Stimulated activated CD4-positive, alpha-beta T cell treated with anti-CD3 and anti-CD28 coated beads, Interleukin-12 subunit alpha, Interleukin-12 subunit beta, amount 100 ng/mL, for 24 hours (primary cell): ENCODE measurements at regions not wholly inside any gene's neighbourhood (a gene's known extent, or its start where the extent isn't known, plus 50 kb on each side); places are given as distances from the start of the nearest gene placed in this dataset.
"Not testable (repeated sequence)": the region's sequence is repeated elsewhere in the genome, so short reads cannot be mapped to it uniquely, and the experiment has no call there.

Experiments used
- DNase-seq, 2 experiments: peaks; one replicate each; pipeline ENCODE4 v3.0.0-alpha.2; 2020; ENCODE audit warnings: low read depth in 2 of 2

DNA sequence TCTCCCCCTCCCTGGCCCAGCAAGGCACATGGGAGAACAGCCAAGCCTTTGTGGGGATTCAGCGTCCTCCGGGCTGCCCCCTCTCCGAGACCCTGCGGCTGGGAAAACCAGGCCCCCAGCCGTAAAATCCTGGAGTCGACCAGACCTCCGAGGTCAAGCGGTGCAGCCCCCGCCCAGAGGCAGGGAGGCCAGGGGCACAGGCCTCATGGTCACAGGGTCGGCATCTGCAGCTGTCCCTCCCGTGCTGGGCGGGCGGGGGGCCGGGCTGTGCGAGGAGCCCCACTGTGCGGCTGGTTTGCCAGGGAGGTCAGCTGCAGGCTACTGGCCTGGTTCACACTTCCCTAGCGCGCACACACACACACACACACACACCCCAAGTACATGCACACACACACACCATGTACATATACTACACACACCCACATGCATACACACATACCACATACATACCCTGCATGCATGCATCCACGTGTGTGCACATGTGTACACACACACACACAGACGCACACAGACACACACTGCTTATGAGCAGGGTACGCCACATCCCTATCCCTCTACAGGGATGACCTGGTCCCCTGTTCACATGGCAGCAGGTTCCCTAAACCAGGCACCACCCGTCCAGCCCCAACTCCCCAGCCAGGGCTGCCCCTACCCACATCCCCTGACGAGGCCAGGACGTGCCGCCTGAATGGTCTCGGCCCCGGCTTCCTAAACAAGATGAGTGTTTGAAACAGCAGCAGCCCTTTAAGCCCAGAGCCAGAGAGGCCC is 108.9 kb upstream of the CIBAR2 start:
- DNase-seq = no peak

DNA sequence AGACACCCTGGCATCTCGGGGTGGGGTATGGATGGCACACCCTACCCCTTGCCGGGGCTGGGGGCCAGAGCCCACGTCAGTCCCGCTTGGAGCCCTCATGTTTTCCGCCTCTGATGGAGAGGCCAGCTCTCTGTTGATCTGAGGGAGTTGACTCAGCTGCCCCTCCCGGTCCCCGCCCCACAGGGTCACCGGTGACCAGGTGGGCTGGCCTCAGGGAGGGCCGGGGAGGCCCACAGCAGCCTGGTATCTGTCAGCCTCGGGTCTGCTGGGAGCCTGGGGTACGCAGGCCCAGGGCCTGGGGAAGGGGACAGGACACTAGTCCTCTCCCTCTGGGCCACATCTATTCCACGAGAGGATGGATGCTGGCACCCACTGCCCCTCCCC is 109.5 kb upstream of the CIBAR2 start:
- DNase-seq = no peak

DNA sequence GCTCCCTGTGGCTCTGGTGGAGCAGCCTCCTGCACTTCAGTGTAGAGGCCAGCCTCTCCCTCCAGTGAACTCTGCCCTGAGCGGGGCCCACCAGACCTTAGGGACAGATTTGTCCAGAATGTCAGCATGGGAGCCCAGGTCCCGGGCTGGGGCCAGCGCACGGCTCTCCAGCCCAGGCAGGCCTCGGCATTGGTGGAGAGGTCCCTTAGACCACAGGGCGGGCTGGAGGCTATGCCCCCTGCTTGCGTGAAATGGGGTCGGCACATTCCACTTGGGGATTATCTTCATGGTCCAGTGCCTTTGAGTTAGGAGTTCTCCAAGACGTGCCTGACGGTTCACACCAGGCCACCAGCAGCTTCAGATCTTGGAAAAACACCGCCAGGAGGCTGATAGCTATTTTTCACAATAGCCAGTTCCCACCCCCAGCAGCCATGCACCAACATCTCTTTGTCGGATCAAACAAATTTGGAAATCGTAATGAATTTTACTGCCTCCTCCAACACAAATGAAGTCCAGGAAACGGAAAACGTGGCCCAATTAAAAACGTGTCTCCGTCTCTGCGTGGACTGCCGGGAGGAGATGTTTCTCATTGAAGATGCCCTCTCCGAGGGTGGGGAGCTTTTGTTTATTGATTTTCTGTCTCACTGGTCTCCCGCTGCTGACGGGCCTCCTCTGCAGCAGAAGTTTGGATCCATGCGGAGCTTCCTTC is 110.0 kb upstream of the CIBAR2 start:
- no peak for DNase-seq

DNA sequence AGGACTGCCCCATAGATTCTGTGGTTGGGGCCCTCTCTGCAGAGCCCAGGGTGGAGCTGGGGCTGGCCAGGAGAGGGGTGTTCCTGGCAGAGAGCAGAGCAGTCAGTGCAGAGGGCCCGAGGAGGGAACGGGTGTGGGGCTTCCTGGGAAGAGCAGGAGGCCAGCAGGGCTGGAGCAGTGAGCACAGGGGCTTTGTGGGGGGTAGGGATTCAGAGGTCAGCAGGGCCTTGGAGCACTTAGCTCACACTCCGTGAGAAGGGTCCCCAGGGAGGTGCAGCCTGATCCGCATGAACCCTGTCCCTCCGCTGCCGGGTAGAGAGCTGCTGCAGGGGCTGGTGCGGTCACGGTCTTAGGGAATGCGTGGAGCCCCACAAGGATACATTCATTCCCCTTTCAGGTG is 113.0 kb upstream of the CIBAR2 start:
- no peak for DNase-seq

DNA sequence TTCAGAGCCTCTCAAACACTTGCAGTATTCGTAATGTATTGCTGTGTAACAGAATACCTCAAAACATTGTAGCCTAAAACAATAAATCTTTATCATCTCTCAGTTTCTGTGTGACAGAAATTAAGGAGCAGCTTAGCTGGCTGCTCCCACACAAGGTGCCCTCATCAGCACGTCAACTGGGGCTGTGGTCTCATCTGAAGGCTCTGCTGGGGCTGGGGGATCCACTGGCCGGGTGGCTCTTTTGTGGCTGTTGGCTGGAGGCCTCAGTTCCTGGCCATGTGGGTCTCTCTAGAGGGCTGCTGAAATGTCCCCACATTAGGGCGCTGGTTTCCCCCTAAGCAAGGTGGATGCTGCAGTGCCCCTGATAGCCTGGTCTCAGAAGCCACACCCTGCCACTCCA is 113.4 kb upstream of the CIBAR2 start:
- DNase-seq = no peak

DNA sequence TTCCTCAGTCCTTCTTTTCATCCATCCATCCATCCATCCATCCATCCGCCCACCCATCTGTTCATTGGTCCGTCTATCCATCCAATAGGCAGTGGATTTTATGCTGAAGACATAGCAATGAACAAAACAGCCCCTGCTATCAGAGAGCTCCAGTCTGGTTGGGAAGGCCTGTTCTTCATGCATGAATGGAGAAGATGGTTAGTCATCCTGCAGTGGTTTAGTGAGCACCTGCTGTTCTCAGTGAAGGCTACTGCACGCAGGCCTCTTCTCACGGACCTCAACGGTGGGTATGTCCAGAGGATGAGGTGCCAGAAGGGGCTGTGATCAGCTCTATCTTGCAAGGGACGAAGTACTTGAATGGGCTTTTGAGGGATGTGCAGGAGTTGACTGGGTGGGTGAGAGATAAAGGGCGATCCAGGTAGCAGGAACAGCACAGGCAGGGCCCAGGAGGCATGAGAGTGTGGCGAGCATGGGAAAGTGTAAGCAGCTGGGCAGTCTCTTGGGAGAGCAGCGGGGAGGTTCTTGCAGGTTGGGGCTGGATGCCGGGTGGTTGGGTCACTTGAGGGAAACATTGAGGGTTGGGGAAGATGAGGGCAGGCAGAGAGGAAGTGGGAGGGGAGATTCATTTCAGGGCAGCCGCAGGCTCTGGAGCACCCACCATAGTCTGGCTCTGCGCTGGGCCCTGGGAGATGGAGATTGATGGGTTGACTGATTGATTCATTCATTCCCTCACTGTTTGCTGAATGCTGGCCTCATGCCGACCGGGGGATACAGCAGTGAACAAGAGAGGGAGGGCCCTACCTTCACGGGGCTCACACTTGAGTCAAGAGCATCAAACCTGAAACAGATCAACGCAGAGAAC is 115.0 kb upstream of the CIBAR2 start:
- no peak for DNase-seq

DNA sequence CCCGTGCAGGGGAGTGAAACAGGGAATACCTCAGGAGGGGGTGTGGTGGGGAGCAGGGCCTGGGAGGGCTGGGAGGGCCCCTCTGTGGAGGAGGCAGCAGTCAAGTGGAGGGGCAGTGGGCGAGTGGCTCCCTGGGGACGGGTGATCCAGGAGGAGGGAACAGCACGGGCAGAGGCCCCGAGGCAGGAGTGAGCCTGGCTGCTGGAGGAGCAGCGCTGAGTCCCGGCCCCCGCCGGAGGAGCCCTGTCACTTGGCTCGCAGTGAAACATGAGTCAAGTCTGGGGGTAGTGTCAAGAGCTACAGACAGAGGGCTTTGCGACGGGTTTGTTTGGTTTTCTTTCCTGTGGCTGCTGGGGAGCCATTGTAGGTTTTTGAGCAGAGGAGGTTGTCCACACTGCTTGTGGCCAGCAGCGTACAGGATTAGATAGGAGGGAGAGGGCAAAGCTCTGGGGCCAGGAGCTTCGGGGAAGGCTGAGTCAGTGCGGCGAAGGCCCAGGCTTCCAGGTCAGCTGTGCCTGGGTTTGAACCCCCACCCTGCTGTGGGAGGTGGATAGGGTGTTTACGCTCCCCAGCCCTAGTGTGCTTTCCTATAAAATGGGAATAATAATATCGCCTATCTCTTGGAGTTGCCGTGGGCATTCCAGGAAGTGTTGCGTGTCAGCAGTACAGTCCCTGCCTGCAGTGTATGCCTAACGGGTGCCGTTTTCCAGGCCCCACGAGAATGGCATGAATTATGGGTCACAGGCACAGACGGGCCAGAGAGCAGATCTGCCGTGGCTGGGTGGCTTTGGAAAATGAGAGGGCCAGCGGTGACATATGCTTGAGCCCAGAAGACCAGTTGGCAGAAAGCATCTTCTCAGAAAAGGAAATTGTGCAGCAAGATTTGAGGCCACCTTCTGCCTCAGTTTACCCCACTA is 115.9 kb upstream of the CIBAR2 start:
- no peak for DNase-seq

DNA sequence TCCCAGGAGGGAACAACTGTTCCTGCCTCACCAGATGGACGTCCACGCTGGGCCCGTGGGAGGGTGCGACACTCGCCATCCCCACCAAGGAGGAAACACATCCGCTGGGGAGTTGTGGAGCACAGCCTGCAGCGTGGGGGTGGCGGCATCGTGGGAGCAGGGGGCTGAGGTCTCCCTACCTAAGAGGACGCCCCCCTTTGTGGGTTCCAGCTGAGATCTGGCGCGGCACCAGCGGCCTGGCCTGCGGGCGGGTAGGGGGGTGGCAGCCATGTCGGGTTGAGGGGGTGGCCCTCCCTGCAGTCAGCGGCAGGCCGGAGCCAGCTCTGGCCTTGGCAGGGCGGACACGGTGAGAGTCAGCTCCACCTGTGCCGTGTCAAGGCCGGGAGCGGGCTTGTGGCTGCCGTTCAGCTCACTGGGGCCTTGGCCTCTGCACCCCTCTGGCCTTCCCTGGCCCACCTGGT is 116.7 kb upstream of the CIBAR2 start:
- DNase-seq = no peak

DNA sequence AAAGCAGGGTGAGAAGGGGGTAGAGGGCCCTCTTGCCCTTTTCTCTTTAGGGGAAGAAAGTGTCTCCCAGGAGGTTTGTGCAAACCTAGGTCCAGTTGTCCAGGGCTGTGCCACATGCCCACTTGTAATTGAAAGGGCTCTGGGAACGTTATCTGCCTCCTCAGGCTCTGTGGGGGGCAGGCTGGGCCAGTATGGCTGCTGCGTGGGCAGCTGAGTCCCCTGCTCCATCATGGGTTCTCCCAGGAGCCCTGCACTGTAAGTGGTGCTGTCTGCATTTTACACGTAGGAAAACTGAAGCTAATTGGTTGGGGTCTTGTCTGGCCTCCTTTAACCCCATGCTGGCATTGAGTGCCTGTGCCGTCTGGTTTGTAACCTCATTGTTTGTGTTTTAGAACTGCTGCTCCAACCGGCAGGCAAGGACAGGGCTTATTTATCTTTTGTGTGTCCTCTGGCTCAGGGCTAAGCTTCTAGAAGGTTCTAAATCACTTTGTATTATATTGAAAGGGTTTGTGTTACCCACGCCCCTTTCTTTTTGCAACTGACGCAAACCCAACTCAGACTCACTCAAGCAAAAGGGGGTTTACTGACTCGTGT is 117.7 kb upstream of the CIBAR2 start:
- DNase-seq = no peak

DNA sequence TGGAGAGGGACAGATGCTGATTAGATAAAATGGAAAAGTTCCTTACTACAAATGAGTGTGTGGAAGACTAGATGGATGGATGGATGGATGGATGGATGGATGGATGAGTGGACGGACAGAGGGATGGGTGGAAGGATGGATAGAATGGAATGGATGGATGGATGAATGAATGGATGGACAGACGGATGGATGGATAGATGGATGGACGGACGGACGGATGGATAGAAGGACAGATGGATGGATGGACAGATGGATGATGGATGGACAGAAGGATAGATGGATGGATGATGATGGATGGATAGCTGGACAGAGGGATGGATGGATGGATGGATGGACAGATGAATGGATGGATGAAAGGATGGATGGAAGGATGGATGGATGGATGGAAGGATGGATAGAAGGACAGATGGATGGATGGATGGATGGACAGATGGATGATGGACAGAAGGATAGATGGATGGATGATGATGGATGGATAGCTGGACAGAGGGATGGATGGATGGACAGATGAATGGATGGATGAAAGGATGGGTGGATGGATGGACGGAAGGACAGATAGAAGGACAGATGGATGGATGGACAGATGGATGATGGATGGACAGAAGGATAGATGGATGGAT is 118.6 kb upstream of the CIBAR2 start:
- DNase-seq = not testable (repeated sequence)

DNA sequence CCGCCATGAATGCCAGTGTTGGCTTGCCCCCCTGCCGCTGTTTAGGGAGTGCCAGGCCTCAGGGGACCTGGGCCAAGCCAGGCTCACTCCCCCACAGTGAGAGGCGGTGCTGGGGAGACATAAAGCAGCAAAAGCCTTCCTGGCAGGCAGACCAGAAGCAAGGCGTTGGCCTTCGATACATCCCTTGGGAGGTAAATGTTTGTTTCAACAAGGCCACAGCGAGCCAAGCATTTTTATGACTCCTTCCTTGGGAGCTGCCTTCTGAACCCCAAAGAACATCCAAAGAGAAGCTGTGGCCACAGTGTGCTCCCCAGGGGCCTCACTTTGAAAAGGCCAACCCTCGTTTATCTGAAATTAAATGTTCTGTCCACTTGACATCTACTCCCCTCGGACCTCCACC is 119.7 kb upstream of the CIBAR2 start:
- no peak for DNase-seq

DNA sequence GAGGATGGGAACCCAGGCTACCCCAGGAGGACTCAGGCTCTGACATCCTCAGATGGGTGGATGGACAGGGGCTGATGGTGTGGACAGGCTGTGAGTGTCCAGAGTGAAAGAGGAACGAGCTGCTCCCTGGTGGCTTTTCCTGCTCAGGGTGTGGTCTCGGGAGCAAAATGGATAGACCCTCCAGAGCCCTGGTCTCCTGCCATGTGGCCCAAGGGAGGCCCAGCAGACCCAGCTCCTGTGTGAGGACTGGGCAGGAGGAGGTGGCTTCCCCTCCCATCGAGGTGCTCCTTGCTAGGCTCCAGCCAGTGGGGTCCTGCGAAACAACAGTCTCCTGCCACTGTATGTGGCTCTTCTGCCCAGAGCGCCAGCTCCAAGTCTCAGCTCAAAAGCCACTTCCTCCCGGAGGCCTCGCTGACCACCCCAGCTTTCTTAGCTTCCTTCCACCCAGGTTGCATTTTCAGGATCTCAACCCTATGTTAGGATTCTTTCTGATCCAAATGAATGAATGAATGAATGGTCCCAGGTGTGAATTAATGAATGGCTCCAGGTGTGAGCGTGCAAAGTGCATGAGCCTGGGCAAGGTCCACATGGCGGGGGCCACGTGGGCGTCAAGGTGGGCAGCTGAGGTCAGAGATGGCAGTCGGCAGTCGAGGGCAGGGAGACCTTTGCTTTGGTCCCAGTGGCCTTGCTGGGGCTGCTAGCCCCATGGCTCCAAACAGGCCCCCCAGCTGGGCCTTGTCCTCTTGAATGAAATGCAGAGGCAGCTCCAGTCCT is 120.3 kb upstream of the CIBAR2 start:
- no peak for DNase-seq

DNA sequence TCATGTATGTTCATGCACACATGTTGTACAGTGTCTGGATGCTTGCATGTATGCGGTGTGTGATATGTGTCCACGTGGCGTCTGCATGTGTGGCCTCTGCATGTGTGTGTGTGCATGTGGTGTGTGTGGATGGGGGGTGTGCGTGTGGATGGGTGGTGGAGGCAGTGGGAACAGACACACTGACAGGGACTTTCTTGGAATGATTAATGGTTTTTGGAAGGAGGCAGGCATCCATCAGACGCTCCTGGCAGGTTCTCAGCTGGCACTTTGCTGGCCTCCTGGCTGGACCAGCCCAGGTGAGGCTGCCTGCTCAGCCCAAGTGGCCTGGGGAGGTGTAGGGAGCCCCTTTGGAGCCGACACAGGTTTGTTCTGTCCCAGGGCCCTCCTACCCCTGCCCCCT is 121.2 kb upstream of the CIBAR2 start:
- DNase-seq = no peak

DNA sequence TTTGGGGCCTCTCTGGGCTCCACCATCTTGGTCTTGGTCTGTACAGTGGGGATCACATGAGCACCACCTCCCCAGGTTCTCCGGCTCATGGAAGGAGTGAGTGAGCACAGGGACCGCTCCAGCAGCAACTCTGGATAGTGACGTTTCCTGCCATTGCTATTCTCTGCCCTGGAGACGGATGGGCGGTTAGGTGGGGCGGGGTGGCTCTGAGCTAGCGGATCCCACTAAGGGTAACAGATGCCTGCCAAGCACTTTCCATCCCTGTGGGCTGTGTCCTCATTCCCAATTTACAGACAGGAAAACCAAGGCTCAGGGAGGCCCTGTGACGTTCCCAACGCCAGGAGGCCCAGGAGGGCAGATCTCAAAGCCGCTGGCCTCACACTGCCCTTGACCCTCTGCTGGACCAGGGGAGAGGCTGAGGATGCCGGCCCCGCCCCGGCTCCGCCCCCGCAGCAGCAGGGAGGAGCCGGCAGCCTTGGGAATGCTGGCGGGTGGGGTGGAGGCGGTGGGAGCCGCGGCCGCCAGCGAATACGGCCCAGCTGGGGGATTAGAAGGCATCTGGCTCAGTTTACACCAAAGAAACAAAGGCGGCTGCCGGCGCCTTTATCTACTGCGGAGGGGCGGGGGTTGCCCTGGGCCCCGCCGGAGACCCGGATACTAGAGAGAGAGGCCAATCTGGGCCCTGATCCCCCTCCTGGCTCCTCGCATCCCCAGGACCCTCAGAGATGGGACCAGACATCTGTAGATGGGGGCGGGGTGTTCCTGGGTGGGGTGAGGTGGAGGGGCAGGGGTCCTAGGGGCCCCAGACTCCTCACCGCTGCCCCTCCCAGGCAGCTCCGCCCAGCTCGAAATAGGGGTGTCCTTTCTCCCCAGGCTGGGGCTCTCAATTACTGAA is 122.3 kb upstream of the CIBAR2 start:
- DNase-seq = no peak

DNA sequence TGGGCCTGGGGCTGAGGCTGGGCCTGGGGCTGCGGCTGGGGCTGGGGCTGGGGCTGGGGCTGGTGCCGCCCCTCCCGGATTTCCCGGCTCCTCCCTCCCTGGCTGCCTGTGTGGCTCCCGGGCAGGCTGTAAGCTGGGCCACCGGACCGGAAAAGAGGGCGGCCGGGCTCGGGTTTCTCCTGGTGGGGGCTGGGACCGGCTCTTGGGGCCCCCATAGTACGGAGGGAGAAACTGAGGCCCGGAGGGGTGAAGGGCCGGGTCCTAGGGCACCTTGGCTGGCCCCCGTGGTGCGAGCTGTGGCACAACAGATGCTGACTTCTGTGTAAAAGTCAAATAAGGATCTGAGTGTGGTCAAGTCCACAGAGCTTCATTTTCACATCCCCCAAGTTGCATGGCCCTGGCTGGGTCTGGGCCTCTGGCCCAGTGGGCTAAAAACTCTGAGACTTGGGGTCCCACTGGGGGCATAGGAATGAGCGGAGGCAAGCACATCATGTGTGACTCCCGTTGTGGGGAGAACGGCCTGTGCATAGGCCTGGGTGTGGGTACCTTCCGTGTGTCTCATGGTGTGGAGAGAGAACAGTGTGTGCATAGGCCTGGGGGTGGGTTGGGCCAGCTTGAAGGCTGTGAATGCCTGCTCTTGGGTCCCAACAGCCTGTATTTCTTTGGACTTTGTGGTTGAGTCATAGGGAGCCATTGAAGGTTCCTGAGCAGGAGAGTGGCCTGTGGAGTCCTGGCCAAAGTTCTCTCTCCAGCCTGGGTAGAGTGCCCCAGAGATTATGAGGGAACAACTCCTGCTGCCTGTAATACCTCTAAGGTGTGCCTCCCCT is 123.9 kb upstream of the CIBAR2 start:
- no peak for DNase-seq

DNA sequence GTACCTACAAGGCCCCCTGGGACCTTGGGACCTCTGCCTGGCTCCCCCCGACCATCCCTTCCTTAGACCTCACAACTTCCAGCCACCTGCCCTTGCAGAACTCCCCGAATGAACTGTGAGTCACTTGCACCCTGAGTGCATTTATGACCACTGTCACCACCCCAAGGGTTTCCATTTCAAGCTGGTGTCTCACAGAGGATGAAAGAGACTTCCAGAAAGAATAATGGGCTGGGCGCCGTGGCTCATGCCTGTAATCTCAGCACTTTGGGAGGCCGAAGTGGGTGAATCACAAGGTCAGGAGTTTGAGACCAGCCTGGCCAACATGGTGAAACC is 124.5 kb upstream of the CIBAR2 start:
- no peak for DNase-seq

DNA sequence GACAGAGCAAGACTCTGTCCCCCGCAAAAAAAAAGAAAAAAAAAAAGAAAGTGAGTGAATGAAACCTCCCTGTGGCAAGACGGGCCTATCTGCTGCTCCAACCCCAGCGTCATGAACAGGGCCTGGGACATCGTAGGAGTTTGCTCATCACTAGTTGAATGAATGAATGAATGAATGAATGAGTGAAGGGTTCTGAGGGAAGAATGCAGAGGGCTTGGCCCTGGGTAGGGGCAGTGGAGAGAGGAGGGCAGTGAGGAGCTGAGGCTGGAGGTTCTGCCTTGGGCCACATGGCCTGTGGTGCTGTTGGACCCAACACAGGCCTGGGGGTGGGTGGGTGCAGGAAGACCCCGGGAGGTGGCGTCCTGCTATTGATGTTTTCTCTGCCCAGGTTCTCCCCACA is 125.5 kb upstream of the CIBAR2 start:
- no peak for DNase-seq

DNA sequence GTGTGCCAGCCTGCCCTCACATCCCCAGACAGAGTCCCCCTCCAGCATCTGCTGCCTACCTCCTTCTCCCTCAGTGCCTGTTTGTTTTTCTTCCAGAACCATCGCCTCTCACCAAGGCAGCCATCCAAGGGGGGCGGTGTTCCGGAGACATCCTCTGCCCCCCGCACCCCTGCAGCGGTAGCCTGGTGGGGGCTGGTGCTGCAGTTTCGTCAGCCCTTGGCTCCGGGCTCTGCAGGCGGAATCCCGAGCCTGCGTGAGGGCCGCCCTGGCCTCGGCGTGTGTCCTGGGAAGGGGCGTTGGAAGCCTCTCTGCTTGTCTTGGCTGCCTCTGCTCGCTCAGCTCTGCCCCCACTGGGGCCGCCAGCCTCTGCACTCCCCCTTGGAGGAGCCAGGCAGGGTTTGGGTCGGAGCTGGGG is 126.0 kb upstream of the CIBAR2 start:
- DNase-seq = no peak
